ENCODE measurements at regions not wholly inside any gene's neighbourhood (a gene's known extent, or its start where the extent isn't known, plus 50 kb on each side); places are given as distances from the start of the nearest gene placed in this dataset.

DNA sequence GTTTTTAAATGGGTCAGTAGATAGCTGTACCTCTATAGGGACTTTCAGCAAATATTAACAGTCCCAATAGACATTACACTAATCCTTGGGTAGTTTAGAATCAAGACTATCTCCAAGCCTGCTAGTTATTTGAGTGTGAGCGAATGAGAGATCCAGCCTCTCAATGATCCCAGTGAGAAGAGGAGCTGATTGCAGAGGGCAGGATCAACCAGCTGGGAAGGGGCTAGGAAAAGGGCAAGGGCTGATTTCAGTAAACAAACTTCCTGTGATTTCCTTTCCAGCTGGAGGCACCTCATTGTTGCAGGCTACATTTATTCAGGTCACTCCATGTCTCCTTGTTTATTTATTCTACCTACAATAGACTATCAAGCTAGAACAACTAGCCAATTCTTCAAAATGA is 84.1 kb upstream of the CTNNA2 start:
- Histone ChIP-seq H3K4me3 (no peak overlapping the region), H3K27ac (ENCODE audit: low read depth) (no peak overlapping the region), H3K27me3 (ENCODE audit: insufficient read depth) (no peaks in the 10 kb centered on the region), H3K9me2 (ENCODE audit: insufficient read depth) (no peaks in the 10 kb centered on the region), H4K20me1 (replicated peaks; ENCODE audit: insufficient read depth) (no peaks in the 10 kb centered on the region), H3F3A (replicated peaks; ENCODE audit: low read depth) (no peaks in the 10 kb centered on the region), H3K36me3 (ENCODE audit: insufficient read depth) (no peaks in the 10 kb centered on the region), H3K4me1 (ENCODE audit: insufficient read depth) (peaks cover 13% of the 10 kb centered on the region), H3K4me2 (peak overlapping the region; percentile 15; the same call in 1 of the 2 replicates), H2AFZ (no peak overlapping the region), H3K79me2 (replicated peaks; ENCODE audit: insufficient read depth) (no peaks in the 10 kb centered on the region)
- Mint-ChIP-seq H3K36me3 (ENCODE audit: low read depth) (no peaks in the 10 kb centered on the region), H3K4me3 (no peak overlapping the region; the same call in 2 of the 3 replicates), H3K27ac (no peak overlapping the region), H3K27me3 (ENCODE audit: insufficient read depth, low read depth, poor library complexity) (no peaks in the 10 kb centered on the region), H3K9me3 (no peaks in the 10 kb centered on the region), H3K4me1 (peaks cover 16% of the 10 kb centered on the region)
- TF ChIP-seq NANOG (IDR thresholded peaks at IDR 0.05; ENCODE audit: borderline replicate concordance) (no peak), ZNF331 (CRISPR knock-in tag; IDR thresholded peaks at IDR 0.05; ENCODE audit: low read depth) (no peak), JUNB (IDR thresholded peaks at IDR 0.05; ENCODE audit: unreplicated experiment) (no peak), EZH2phosphoT487 (IDR thresholded peaks at IDR 0.05; ENCODE audit: unreplicated experiment) (no peak), ZNF114 (CRISPR knock-in tag; IDR thresholded peaks at IDR 0.05) (no peak), POLR2AphosphoS5 (IDR thresholded peaks at IDR 0.05; ENCODE audit: low read depth) (no peak), EZH2 (IDR thresholded peaks at IDR 0.05; ENCODE audit: low read depth, unreplicated experiment) (no peak), CREB1 (CRISPR knock-in tag; IDR thresholded peaks at IDR 0.05; ENCODE audit: low read depth) (no peak), STAT1 (IDR thresholded peaks at IDR 0.05; ENCODE audit: unreplicated experiment) (no peak)
- TF ChIP-seq, protein P1, sequence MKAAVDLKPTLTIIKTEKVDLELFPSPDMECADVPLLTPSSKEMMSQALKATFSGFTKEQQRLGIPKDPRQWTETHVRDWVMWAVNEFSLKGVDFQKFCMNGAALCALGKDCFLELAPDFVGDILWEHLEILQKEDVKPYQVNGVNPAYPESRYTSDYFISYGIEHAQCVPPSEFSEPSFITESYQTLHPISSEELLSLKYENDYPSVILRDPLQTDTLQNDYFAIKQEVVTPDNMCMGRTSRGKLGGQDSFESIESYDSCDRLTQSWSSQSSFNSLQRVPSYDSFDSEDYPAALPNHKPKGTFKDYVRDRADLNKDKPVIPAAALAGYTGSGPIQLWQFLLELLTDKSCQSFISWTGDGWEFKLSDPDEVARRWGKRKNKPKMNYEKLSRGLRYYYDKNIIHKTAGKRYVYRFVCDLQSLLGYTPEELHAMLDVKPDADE (IDR thresholded peaks at IDR 0.05) = no peak
- TF ChIP-seq, protein P2, sequence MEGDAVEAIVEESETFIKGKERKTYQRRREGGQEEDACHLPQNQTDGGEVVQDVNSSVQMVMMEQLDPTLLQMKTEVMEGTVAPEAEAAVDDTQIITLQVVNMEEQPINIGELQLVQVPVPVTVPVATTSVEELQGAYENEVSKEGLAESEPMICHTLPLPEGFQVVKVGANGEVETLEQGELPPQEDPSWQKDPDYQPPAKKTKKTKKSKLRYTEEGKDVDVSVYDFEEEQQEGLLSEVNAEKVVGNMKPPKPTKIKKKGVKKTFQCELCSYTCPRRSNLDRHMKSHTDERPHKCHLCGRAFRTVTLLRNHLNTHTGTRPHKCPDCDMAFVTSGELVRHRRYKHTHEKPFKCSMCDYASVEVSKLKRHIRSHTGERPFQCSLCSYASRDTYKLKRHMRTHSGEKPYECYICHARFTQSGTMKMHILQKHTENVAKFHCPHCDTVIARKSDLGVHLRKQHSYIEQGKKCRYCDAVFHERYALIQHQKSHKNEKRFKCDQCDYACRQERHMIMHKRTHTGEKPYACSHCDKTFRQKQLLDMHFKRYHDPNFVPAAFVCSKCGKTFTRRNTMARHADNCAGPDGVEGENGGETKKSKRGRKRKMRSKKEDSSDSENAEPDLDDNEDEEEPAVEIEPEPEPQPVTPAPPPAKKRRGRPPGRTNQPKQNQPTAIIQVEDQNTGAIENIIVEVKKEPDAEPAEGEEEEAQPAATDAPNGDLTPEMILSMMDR (conservative IDR thresholded peaks at IDR 0.05; ENCODE audit: low read depth in 2 of 2) = no peak
- TF ChIP-seq, protein P3, sequence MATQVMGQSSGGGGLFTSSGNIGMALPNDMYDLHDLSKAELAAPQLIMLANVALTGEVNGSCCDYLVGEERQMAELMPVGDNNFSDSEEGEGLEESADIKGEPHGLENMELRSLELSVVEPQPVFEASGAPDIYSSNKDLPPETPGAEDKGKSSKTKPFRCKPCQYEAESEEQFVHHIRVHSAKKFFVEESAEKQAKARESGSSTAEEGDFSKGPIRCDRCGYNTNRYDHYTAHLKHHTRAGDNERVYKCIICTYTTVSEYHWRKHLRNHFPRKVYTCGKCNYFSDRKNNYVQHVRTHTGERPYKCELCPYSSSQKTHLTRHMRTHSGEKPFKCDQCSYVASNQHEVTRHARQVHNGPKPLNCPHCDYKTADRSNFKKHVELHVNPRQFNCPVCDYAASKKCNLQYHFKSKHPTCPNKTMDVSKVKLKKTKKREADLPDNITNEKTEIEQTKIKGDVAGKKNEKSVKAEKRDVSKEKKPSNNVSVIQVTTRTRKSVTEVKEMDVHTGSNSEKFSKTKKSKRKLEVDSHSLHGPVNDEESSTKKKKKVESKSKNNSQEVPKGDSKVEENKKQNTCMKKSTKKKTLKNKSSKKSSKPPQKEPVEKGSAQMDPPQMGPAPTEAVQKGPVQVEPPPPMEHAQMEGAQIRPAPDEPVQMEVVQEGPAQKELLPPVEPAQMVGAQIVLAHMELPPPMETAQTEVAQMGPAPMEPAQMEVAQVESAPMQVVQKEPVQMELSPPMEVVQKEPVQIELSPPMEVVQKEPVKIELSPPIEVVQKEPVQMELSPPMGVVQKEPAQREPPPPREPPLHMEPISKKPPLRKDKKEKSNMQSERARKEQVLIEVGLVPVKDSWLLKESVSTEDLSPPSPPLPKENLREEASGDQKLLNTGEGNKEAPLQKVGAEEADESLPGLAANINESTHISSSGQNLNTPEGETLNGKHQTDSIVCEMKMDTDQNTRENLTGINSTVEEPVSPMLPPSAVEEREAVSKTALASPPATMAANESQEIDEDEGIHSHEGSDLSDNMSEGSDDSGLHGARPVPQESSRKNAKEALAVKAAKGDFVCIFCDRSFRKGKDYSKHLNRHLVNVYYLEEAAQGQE (IDR thresholded peaks at IDR 0.05; ENCODE audit: unreplicated experiment) = no peak
- TF ChIP-seq, protein P4, sequence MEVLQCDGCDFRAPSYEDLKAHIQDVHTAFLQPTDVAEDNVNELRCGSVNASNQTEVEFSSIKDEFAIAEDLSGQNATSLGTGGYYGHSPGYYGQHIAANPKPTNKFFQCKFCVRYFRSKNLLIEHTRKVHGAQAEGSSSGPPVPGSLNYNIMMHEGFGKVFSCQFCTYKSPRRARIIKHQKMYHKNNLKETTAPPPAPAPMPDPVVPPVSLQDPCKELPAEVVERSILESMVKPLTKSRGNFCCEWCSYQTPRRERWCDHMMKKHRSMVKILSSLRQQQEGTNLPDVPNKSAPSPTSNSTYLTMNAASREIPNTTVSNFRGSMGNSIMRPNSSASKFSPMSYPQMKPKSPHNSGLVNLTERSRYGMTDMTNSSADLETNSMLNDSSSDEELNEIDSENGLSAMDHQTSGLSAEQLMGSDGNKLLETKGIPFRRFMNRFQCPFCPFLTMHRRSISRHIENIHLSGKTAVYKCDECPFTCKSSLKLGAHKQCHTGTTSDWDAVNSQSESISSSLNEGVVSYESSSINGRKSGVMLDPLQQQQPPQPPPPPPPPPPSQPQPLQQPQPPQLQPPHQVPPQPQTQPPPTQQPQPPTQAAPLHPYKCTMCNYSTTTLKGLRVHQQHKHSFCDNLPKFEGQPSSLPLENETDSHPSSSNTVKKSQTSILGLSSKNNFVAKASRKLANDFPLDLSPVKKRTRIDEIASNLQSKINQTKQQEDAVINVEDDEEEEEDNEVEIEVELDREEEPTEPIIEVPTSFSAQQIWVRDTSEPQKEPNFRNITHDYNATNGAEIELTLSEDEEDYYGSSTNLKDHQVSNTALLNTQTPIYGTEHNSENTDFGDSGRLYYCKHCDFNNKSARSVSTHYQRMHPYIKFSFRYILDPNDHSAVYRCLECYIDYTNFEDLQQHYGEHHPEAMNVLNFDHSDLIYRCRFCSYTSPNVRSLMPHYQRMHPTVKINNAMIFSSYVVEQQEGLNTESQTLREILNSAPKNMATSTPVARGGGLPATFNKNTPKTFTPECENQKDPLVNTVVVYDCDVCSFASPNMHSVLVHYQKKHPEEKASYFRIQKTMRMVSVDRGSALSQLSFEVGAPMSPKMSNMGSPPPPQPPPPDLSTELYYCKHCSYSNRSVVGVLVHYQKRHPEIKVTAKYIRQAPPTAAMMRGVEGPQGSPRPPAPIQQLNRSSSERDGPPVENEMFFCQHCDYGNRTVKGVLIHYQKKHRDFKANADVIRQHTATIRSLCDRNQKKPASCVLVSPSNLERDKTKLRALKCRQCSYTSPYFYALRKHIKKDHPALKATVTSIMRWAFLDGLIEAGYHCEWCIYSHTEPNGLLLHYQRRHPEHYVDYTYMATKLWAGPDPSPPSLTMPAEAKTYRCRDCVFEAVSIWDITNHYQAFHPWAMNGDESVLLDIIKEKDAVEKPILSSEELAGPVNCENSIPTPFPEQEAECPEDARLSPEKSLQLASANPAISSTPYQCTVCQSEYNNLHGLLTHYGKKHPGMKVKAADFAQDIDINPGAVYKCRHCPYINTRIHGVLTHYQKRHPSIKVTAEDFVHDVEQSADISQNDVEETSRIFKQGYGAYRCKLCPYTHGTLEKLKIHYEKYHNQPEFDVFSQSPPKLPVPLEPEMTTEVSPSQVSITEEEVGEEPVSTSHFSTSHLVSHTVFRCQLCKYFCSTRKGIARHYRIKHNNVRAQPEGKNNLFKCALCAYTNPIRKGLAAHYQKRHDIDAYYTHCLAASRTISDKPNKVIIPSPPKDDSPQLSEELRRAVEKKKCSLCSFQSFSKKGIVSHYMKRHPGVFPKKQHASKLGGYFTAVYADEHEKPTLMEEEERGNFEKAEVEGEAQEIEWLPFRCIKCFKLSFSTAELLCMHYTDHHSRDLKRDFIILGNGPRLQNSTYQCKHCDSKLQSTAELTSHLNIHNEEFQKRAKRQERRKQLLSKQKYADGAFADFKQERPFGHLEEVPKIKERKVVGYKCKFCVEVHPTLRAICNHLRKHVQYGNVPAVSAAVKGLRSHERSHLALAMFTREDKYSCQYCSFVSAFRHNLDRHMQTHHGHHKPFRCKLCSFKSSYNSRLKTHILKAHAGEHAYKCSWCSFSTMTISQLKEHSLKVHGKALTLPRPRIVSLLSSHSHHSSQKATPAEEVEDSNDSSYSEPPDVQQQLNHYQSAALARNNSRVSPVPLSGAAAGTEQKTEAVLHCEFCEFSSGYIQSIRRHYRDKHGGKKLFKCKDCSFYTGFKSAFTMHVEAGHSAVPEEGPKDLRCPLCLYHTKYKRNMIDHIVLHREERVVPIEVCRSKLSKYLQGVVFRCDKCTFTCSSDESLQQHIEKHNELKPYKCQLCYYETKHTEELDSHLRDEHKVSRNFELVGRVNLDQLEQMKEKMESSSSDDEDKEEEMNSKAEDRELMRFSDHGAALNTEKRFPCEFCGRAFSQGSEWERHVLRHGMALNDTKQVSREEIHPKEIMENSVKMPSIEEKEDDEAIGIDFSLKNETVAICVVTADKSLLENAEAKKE (CRISPR knock-in tag; IDR thresholded peaks at IDR 0.05) = no peak
- ATAC-seq (peak; percentile 77), DNase-seq (ENCODE audit: low spot score) (peak; percentile 40)
